GM20000 (cell line): ENCODE measurements at regions not wholly inside any gene's neighbourhood (a gene's known extent, or its start where the extent isn't known, plus 50 kb on each side); places are given as distances from the start of the nearest gene placed in this dataset.

Source experiments
- DNase-seq: peaks from one replicate; pipeline ENCODE4 v3.0.0; 2012; ENCODE audit warnings: low spot score
- TF ChIP-seq, protein P1 (sequence below): IDR thresholded peaks from 2 replicates; pipeline ENCODE4 v1.5.1; 2012; ENCODE audit warnings: mild to moderate bottlenecking, control low read depth; ENCODE audit errors: extremely low read depth, missing control alignments

DNA sequence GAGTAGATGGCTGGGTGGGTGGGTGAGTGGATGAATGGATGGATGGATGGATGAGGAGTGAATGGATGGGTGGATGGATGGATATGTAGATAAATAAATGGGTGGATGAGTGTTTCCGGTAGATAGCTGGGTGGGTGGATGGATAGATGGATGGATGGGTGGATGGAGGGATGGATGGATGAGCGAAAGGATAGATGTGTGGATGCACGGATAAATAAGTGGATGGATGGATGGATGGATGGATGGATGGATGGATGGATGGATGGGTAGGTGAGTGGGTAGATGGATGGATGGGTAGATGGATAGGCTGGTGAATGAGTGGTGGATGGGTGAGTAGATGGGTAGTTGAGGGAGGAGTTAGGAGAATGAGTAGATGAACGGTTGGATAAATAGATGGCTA, 349.3 kb downstream of the MN1 start:
- DNase-seq: no peak
- TF ChIP-seq, protein P1, sequence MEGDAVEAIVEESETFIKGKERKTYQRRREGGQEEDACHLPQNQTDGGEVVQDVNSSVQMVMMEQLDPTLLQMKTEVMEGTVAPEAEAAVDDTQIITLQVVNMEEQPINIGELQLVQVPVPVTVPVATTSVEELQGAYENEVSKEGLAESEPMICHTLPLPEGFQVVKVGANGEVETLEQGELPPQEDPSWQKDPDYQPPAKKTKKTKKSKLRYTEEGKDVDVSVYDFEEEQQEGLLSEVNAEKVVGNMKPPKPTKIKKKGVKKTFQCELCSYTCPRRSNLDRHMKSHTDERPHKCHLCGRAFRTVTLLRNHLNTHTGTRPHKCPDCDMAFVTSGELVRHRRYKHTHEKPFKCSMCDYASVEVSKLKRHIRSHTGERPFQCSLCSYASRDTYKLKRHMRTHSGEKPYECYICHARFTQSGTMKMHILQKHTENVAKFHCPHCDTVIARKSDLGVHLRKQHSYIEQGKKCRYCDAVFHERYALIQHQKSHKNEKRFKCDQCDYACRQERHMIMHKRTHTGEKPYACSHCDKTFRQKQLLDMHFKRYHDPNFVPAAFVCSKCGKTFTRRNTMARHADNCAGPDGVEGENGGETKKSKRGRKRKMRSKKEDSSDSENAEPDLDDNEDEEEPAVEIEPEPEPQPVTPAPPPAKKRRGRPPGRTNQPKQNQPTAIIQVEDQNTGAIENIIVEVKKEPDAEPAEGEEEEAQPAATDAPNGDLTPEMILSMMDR: no peak

DNA sequence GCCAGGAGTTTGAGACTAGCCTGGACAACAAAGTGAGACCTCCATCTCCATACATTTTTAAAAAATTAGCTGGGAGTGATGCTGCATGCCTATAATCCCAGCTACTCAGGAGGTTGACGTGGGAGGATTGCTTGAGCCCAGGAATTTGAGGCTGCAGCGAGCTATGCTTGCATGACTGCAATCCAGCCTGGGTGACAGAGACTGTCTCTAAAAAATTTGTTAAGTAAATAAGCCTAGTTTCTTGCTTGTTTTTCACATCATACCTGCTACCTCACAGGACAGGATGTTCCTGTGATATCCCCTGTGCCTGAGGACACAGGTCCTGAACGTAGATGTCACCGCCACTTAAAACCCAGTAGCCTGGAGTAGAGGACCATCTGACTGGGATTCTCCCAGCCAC, 348.6 kb downstream of the MN1 start:
- DNase-seq: no peak
- TF ChIP-seq, protein P1: no peak

DNA sequence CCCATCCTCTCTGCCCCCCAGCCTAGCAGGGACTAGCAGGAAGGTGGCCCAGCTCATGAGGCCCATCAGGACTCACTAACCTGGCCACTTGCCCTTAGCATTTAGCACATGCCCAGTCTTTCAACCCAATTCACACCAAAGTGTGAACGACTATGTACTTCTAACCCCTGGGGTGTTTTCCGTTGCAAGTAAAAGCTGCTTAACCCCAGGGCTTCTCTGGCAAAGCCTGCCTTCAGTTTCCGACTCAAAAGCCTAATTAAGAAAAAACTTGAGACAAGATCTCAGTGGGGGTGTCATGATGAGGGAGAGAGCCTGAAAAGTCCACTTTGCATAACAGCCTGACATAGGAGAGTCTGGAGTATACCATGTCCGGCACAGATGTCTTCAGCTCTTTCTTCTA, 347.8 kb downstream of the MN1 start:
- TF ChIP-seq, protein P1: no peak
- no peak for DNase-seq

DNA sequence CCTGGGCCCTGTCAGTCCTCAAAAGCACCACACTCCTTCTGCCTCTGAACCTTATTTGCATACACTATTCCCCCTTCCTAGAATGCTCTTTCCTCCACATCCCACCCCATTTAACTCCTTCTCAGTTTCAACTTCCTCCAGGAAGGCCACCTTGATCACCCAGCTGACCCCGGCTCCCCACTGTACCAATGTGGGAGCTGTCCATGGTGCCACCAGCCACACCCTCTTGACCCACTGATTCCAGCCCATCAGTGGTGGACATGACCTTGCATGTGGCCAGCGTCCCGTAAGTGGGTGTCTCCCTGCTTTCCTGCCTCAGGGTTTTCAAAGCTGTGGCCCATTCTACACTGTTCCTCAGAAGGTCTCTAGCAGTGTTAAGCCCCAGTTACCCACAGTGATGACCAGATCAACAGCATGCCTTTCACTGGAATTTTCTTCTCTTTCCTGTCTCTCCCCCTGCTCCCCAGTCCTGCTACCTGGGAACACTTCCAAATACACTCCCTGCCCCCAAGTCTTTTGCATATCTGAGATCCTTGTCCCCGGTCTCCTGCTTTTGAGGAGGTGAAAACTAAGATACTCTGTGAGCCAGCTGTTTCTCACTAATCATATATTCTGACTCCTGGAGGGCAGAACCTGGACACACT, 346.6 kb downstream of the MN1 start:
- TF ChIP-seq, protein P1: no peak
- DNase-seq: no peak

DNA sequence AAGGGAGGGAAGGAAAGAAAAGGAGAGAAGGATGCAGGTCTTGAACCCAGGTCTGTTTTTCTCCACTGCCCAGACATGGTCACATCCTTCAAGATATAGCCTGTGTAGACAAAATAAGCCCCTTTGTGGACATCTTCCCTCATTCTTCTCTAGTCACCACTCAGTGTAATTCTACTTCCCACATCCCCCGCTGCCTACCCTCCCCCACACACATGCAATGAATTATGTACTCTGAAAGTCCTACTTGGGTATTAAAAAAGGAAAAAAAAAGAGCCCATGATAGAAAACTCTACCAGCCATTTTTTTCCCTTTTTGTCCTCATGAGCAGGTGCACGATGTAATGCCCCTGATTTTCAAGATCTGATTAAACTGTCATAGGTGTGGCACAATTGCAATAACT, 346.0 kb downstream of the MN1 start:
- TF ChIP-seq, protein P1: no peak

DNA sequence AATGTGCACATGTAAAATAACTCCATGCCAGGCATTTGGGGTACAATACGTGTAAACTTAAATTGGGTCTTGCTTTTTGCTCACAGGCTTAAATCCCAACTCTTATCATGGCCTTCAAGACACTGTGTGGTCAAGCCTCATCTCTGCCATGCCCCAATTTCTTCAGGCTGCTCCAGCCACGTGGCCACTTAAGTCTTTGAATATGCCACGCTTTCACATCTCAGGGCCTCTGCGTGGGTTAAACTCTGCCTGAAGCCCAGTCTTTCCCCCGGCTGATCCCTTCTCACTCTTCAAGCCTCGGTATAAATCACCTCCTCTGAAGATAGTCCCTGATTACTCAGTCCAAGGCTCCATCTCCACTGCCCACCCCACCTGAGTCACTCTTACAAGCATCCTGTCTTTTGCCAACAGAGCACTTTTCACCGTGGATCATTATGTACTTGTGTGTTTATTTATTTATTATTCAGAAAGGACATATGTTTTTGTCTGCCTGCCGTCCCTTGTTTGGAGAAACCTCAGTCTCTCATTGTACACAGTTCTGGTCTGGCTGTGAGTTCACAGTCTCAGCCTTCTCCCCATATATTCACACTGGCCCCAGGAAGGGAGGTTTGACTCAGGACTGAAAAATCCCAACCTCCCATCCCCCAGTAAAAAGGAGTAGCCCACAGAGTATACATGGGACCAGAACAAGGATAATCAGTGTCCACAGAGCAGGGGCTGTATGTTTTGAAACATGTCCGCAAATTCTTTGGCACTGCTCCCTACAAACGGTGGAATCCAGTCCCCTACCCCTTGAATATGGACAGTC, 344.7 kb downstream of the MN1 start:
- TF ChIP-seq, protein P1: no peak
- no peak for DNase-seq

More for the DNA sequence above, 346.0 kb downstream of the MN1 start:
- DNase-seq: no peak

DNA sequence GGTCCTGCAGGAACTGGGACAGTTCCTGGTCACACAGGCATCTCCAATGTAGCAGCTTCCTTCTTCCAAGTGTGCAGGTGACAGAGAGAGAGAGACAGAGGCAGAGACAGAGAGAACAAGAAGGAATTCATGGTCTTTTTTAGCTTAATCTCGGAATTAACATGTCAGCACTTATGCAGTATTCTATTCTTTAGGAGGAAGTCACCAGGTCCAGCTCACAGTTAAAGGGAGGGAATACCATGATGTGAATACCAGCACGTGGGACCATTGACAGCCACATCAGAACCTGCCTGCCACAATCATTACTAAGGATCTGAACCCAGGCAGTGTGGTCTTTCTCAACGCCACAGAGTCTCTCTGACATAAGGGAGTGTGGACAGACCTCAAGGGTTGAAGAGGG, 341.6 kb downstream of the MN1 start:
- no peak for DNase-seq
- TF ChIP-seq, protein P1: no peak
